ELR (cell line): ENCODE measurements at regions not wholly inside any gene's neighbourhood (a gene's known extent, or its start where the extent isn't known, plus 50 kb on each side); places are given as distances from the start of the nearest gene placed in this dataset.
"Not testable (repeated sequence)": the region's sequence is repeated elsewhere in the genome, so short reads cannot be mapped to it uniquely, and the experiment has no call there.

Experiments used
- DNase-seq: peaks from one replicate; pipeline ENCODE4 v3.0.0-alpha.2; 2015; ENCODE audit warnings: low read depth

GRCh38 chr15:88995449-88995848, 82.3 kb upstream of the MFGE8 start:
- no peak for DNase-seq

- no peak for DNase-seq
Observed at GRCh38 chr15:88997531-88997930, 84.4 kb upstream of the MFGE8 start.

GRCh38 chr15:88998980-88999713, 86.0 kb upstream of the MFGE8 start:
- DNase-seq: no peak

GRCh38 chr15:89001708-89002275, 86.5 kb upstream of the ABHD2 start:
- not testable (repeated sequence) for DNase-seq

GRCh38 chr15:89002281-89002761, 85.9 kb upstream of the ABHD2 start:
- DNase-seq: peak; percentile 83

- no peak for DNase-seq
Observed at GRCh38 chr15:89002830-89003229, 85.4 kb upstream of the ABHD2 start.

GRCh38 chr15:89003865-89004725, 84.2 kb upstream of the ABHD2 start:
- DNase-seq: peak; percentile 34

- no peak for DNase-seq
Observed at GRCh38 chr15:89004726-89005030, 83.6 kb upstream of the ABHD2 start.

GRCh38 chr15:89007527-89007926, 80.7 kb upstream of the ABHD2 start:
- not testable (repeated sequence) for DNase-seq

- no peak for DNase-seq
Observed at GRCh38 chr15:89007989-89008388, 80.3 kb upstream of the ABHD2 start.

GRCh38 chr15:89009080-89009479, 79.2 kb upstream of the ABHD2 start:
- no peak for DNase-seq

GRCh38 chr15:89015412-89016097, 72.7 kb upstream of the ABHD2 start:
- no peak for DNase-seq

- DNase-seq: no peak
Observed at GRCh38 chr15:89016549-89017041, 71.7 kb upstream of the ABHD2 start.

GRCh38 chr15:89017370-89018066, 70.7 kb upstream of the ABHD2 start:
- DNase-seq: peak; percentile 84

GRCh38 chr15:89018207-89018606, 70.0 kb upstream of the ABHD2 start:
- no peak for DNase-seq

GRCh38 chr15:89019436-89019835, 68.8 kb upstream of the ABHD2 start:
- no peak for DNase-seq

GRCh38 chr15:89021224-89021623, 67.0 kb upstream of the ABHD2 start:
- DNase-seq: no peak

GRCh38 chr15:89021886-89022285, 66.4 kb upstream of the ABHD2 start:
- DNase-seq: not testable (repeated sequence)

GRCh38 chr15:89023311-89023961, 64.8 kb upstream of the ABHD2 start:
- DNase-seq: peak; percentile 55

- no peak for DNase-seq
Observed at GRCh38 chr15:89024418-89024817, 63.8 kb upstream of the ABHD2 start.

GRCh38 chr15:89026167-89026566, 62.1 kb upstream of the ABHD2 start:
- DNase-seq: no peak
